HEK293T (cell line): ENCODE measurements at regions not wholly inside any gene's neighbourhood (a gene's known extent, or its start where the extent isn't known, plus 50 kb on each side); places are given as distances from the start of the nearest gene placed in this dataset.

Experiments used
- FOXA1 ChIP-seq: fragments of 450-650 bp; IDR thresholded peaks from 2 replicates; pipeline ENCODE4 v1.6.1; 2016; ENCODE audit warnings: mild to moderate bottlenecking
- NFRKB ChIP-seq: fragments of 450-650 bp; IDR thresholded peaks from 2 replicates; pipeline ENCODE4 v1.6.1; 2016; ENCODE audit warnings: mild to moderate bottlenecking, moderate library complexity

GRCh38 chr7:91356915-91357314 is 92.7 kb downstream of the FZD1 start:
- TF ChIP-seq FOXA1 (no peak), NFRKB (no peak)
